HEK293 (cell line): ENCODE measurements at regions not wholly inside any gene's neighbourhood (a gene's known extent, or its start where the extent isn't known, plus 50 kb on each side); places are given as distances from the start of the nearest gene placed in this dataset.

Source experiments
- CTCF ChIA-PET: fragments of 350-600 bp; formaldehyde crosslinking; extraction: SDS; loops from one replicate; lab custom pipeline; 2021; ENCODE audit warnings: antibody characterized with exemption; lab: Yijun Ruan, JAX
- POLR2A ChIA-PET: fragments of 300-600 bp; formaldehyde crosslinking; extraction: SDS; loops from one replicate; lab custom pipeline; 2020; ENCODE audit warnings: antibody characterized with exemption, inconsistent platforms; lab: Yijun Ruan, JAX
- H3K27ac ChIP-seq: fragments of 200-500 bp; sonication (Bioruptor generic); 2 replicates; pipeline ENCODE4 v1.5.1; 2014; ENCODE audit warnings: low read depth, low read length, control low read depth, inconsistent platforms; ENCODE audit errors: extremely low read depth
- H3K36me3 ChIP-seq, 2 experiments: fragments of 200-500 bp in 1 of 2; sonication (Bioruptor generic) in 1 of 2; 1 replicate in 1 of 2; 2 replicates in 1 of 2; pipeline ENCODE4 v1.5.1; 2014 to 2017; ENCODE audit warnings: inconsistent platforms in 2 of 2, low read length in 2 of 2; ENCODE audit not compliant: control insufficient read depth in 2 of 2, insufficient read depth in 1 of 2
- H3K4me1 ChIP-seq: fragments of 200-500 bp; sonication (Bioruptor generic); 2 replicates; pipeline ENCODE4 v1.5.1; 2014; ENCODE audit warnings: mild to moderate bottlenecking, low read length, inconsistent platforms; ENCODE audit not compliant: control insufficient read depth, insufficient read depth
- H3K4me3 ChIP-seq: 2 replicates; pipeline ENCODE4 v1.5.1; 2011; ENCODE audit warnings: low read depth, mild to moderate bottlenecking, control low read depth, low read length, moderate library complexity
- H3K9me3 ChIP-seq: fragments of 200-500 bp; sonication (Bioruptor generic); 2 replicates; pipeline ENCODE4 v1.5.1; 2014; ENCODE audit warnings: low read depth, low read length, inconsistent platforms; ENCODE audit not compliant: control insufficient read depth, insufficient read depth
- BCL11B ChIP-seq: fragments of 450-650 bp; formaldehyde crosslinking; IDR thresholded peaks from 2 replicates; pipeline ENCODE4 v1.5.1; 2016; ENCODE audit warnings: low read depth, missing biosample characterization, missing genetic modification characterization
- HOXA7 ChIP-seq: sonication (generic); formaldehyde crosslinking; IDR thresholded peaks from 2 replicates; pipeline ENCODE4 v1.8.1; 2022; ENCODE audit warnings: missing genetic modification reagents, borderline replicate concordance
- PATZ1 ChIP-seq: fragments of 450-650 bp; formaldehyde crosslinking; IDR thresholded peaks from 2 replicates; pipeline ENCODE4 v1.5.1; 2016; ENCODE audit warnings: missing biosample characterization, missing genetic modification characterization
- RBAK ChIP-seq: fragments of 450-650 bp; formaldehyde crosslinking; IDR thresholded peaks from 2 replicates; pipeline ENCODE4 v1.5.1; 2016; ENCODE audit warnings: missing biosample characterization, missing genetic modification characterization
- REST ChIP-seq: fragments of 450-650 bp; formaldehyde crosslinking; IDR thresholded peaks from 2 replicates; pipeline ENCODE4 v1.5.1; 2016; ENCODE audit warnings: missing biosample characterization, missing genetic modification characterization
- ZBTB44 ChIP-seq: fragments of 450-650 bp; IDR thresholded peaks from 2 replicates; pipeline ENCODE4 v1.5.1; 2018; ENCODE audit warnings: missing biosample characterization, mild to moderate bottlenecking, missing genetic modification characterization
- ZBTB48 ChIP-seq: fragments of 450-650 bp; formaldehyde crosslinking; IDR thresholded peaks from 2 replicates; pipeline ENCODE4 v1.5.1; 2016; ENCODE audit warnings: missing biosample characterization, missing genetic modification characterization
- ZNF398 ChIP-seq: fragments of 450-650 bp; formaldehyde crosslinking; IDR thresholded peaks from 2 replicates; pipeline ENCODE4 v1.5.1; 2017; ENCODE audit warnings: missing biosample characterization, missing genetic modification characterization
- ZNF426 ChIP-seq: fragments of 450-650 bp; formaldehyde crosslinking; IDR thresholded peaks from 2 replicates; pipeline ENCODE4 v1.5.1; 2017; ENCODE audit warnings: missing biosample characterization, missing genetic modification characterization, mild to moderate bottlenecking, inconsistent platforms, moderate library complexity
- ZNF555 ChIP-seq: fragments of 450-650 bp; formaldehyde crosslinking; conservative IDR thresholded peaks from 2 replicates; pipeline ENCODE4 v1.5.1; 2017; ENCODE audit warnings: missing biosample characterization, mild to moderate bottlenecking, missing genetic modification characterization, inconsistent platforms
- ZNF623 ChIP-seq: fragments of 450-650 bp; formaldehyde crosslinking; IDR thresholded peaks from 2 replicates; pipeline ENCODE4 v1.5.1; 2016; ENCODE audit warnings: missing biosample characterization, missing genetic modification characterization
- TF ChIP-seq, protein P1 (sequence below): fragments of 450-650 bp; formaldehyde crosslinking; IDR thresholded peaks from 2 replicates; pipeline ENCODE4; 2016; ENCODE audit warnings: missing biosample characterization, missing genetic modification characterization
- TF ChIP-seq, protein P2 (sequence below): fragments of 450-650 bp; formaldehyde crosslinking; IDR thresholded peaks from 2 replicates; pipeline ENCODE4 v1.5.1; 2016; ENCODE audit warnings: missing biosample characterization, missing genetic modification characterization
- TF ChIP-seq, protein P3 (sequence below): fragments of 450-650 bp; formaldehyde crosslinking; IDR thresholded peaks from 2 replicates; pipeline ENCODE4 v1.5.0; 2017; ENCODE audit warnings: missing biosample characterization, missing genetic modification characterization, borderline replicate concordance
- TF ChIP-seq, protein P4 (sequence below): fragments of 450-650 bp; formaldehyde crosslinking; IDR thresholded peaks from 2 replicates; pipeline ENCODE4 v1.5.1; 2017; ENCODE audit warnings: missing biosample characterization, missing genetic modification characterization

DNA sequence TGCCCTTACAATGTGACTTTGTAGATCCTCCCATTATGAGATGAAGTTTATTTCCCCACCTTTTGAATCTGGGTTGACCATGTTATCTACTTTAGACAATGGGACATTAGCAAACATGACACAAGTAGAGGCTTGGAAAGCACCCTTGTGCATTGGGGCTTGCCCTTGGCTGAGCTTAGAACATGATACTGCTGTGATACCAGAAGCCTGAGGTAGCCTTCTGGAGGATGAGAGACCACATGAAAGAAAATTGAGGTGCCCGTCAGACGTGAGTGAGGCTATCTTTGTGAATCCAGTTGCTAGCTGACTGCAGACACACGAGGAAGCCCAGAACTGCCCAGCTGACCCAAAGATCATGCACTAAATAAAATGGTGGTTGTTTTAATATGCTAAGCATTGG is 341.2 kb downstream of the CYP26B1 start:
- H3K4me1 ChIP-seq: no peaks in the 10 kb centered on the region
- ChIA-PET POLR2A (no interaction called here), CTCF (interaction anchor here (0.6 to 2.4 kb wide), 5 partner anchors 8 to 344 kb away, joined by 3 to 10 read pairs (median 6); no protein-coding TSS in a partner anchor)
- H3K4me3 ChIP-seq: no peak overlapping the region
- no peaks in the 10 kb centered on the region for H3K9me3 ChIP-seq
- no peak for TF ChIP-seq HOXA7 (CRISPR knock-in tag)
- TF ChIP-seq ZBTB44: no peak
- TF ChIP-seq ZNF398 (tag by site-specific recombination): no peak
- TF ChIP-seq PATZ1 (tag by site-specific recombination): no peak
- TF ChIP-seq, protein P1, sequence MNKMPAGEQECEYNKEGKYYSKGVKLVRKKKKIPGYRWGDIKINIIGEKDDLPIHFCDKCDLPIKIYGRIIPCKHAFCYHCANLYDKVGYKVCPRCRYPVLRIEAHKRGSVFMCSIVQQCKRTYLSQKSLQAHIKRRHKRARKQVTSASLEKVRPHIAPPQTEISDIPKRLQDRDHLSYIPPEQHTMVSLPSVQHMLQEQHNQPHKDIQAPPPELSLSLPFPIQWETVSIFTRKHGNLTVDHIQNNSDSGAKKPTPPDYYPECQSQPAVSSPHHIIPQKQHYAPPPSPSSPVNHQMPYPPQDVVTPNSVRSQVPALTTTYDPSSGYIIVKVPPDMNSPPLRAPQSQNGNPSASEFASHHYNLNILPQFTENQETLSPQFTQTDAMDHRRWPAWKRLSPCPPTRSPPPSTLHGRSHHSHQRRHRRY (tag by site-specific recombination): no peak
- TF ChIP-seq, protein P2, sequence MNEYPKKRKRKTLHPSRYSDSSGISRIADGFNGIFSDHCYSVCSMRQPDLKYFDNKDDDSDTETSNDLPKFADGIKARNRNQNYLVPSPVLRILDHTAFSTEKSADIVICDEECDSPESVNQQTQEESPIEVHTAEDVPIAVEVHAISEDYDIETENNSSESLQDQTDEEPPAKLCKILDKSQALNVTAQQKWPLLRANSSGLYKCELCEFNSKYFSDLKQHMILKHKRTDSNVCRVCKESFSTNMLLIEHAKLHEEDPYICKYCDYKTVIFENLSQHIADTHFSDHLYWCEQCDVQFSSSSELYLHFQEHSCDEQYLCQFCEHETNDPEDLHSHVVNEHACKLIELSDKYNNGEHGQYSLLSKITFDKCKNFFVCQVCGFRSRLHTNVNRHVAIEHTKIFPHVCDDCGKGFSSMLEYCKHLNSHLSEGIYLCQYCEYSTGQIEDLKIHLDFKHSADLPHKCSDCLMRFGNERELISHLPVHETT (tag by site-specific recombination): no peak
- no peak for TF ChIP-seq RBAK (tag by site-specific recombination)
- TF ChIP-seq BCL11B: no peak
- TF ChIP-seq, protein P3, sequence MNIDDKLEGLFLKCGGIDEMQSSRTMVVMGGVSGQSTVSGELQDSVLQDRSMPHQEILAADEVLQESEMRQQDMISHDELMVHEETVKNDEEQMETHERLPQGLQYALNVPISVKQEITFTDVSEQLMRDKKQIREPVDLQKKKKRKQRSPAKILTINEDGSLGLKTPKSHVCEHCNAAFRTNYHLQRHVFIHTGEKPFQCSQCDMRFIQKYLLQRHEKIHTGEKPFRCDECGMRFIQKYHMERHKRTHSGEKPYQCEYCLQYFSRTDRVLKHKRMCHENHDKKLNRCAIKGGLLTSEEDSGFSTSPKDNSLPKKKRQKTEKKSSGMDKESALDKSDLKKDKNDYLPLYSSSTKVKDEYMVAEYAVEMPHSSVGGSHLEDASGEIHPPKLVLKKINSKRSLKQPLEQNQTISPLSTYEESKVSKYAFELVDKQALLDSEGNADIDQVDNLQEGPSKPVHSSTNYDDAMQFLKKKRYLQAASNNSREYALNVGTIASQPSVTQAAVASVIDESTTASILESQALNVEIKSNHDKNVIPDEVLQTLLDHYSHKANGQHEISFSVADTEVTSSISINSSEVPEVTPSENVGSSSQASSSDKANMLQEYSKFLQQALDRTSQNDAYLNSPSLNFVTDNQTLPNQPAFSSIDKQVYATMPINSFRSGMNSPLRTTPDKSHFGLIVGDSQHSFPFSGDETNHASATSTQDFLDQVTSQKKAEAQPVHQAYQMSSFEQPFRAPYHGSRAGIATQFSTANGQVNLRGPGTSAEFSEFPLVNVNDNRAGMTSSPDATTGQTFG (tag by site-specific recombination): no peak
- no peak for TF ChIP-seq ZBTB48 (tag by site-specific recombination)
- TF ChIP-seq REST: no peak
- no peak for TF ChIP-seq ZNF623 (tag by site-specific recombination)
- no peak for TF ChIP-seq ZNF555 (tag by site-specific recombination)
- TF ChIP-seq, protein P4, sequence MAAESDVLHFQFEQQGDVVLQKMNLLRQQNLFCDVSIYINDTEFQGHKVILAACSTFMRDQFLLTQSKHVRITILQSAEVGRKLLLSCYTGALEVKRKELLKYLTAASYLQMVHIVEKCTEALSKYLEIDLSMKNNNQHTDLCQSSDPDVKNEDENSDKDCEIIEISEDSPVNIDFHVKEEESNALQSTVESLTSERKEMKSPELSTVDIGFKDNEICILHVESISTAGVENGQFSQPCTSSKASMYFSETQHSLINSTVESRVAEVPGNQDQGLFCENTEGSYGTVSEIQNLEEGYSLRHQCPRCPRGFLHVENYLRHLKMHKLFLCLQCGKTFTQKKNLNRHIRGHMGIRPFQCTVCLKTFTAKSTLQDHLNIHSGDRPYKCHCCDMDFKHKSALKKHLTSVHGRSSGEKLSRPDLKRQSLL: no peak
- no peak for TF ChIP-seq ZNF426 (tag by site-specific recombination)
- H3K36me3 ChIP-seq: no peaks in the 10 kb centered on the region
- no peak overlapping the region for H3K27ac ChIP-seq
